HCT116 (cell line): ENCODE measurements at regions not wholly inside any gene's neighbourhood (a gene's known extent, or its start where the extent isn't known, plus 50 kb on each side); places are given as distances from the start of the nearest gene placed in this dataset.

Experiments
- ATAC-seq: fragments of 200-7000 bp; cut with Tn5 transposase; 2 replicates; pipeline ENCODE4 v1.9.1; 2020; ENCODE audit warnings: mild to moderate bottlenecking, moderate library complexity
- BruUV-seq: library from RNA; stranded (reverse); fragments of 400-500 nt; replicated peaks from 2 replicates; lab custom pipeline; 2021; lab: Mats Ljungman, UMichigan
- CTCF ChIA-PET: fragments of 300-600 bp; sonication (Branson Sonifier 250); formaldehyde crosslinking; loops from one replicate; lab custom pipeline; 2021; ENCODE audit warnings: antibody characterized with exemption; lab: Charles Lee
- POLR2A ChIA-PET: fragments of 300-600, 350-600 bp; sonication (Branson Sonifier 250); formaldehyde crosslinking; loops from one replicate; lab custom pipeline; 2021; ENCODE audit warnings: antibody characterized with exemption; lab: Charles Lee
- RAD21 ChIA-PET, 2 experiments: fragments of 300-600 bp; sonication (Branson Sonifier 250); formaldehyde crosslinking; loops; one replicate each; lab custom pipeline; 2023; ENCODE audit warnings: low total read pairs in 2 of 2; ENCODE audit not compliant: uncharacterized antibody in 2 of 2, unreplicated experiment in 2 of 2, low non-redundant PET in 1 of 2; lab: Charles Lee
- DNase-seq: peaks from one replicate; pipeline ENCODE4 v3.0.0-alpha.2; 2010; ENCODE audit warnings: low read depth, low spot score
- H2AFZ ChIP-seq: fragments of 200-600 bp; shearing (Covaris generic), sonication (generic); 2 replicates; pipeline ENCODE4 v1.6.1; 2017; ENCODE audit warnings: low read depth, mixed run types, mixed read lengths, antibody characterized with exemption, low read length; ENCODE audit not compliant: poor library complexity, severe bottlenecking
- H3K27ac ChIP-seq: 2 replicates; pipeline ENCODE4 v1.5.1; 2012; ENCODE audit warnings: low read depth, low read length
- H3K27me3 ChIP-seq: fragments of 200-600 bp; sonication (generic); 2 replicates; pipeline ENCODE4 v1.6.1; 2016; ENCODE audit warnings: mixed run types, low read length, mixed read lengths; ENCODE audit not compliant: insufficient read depth
- H3K36me3 ChIP-seq, 2 experiments: fragments of 200-500 bp in 1 of 2; fragments of 200-600 bp in 1 of 2; sonication (Bioruptor generic) in 1 of 2; sonication (generic) in 1 of 2; 2 replicates each; pipeline versions ENCODE4 v1.5.1 to v1.6.1; 2014 to 2016; ENCODE audit warnings: low read length in 2 of 2, inconsistent platforms in 1 of 2, mixed read lengths in 1 of 2, mixed run types in 1 of 2; ENCODE audit not compliant: insufficient read depth in 2 of 2, control insufficient read depth in 1 of 2
- H3K4me1 ChIP-seq, 2 experiments: fragments of 200-600 bp in 1 of 2; sonication (generic) in 1 of 2; 2 replicates each; pipeline versions ENCODE4 v1.5.1 to v1.6.1; 2012 to 2017; ENCODE audit warnings: low read length in 2 of 2, inconsistent platforms in 1 of 2, mild to moderate bottlenecking in 1 of 2, mixed read lengths in 1 of 2, mixed run types in 1 of 2, moderate library complexity in 1 of 2; ENCODE audit not compliant: insufficient read depth in 2 of 2, control insufficient read depth in 1 of 2
- H3K4me2 ChIP-seq: fragments of 200-600 bp; sonication (generic); 2 replicates; pipeline ENCODE4 v1.6.1; 2017; ENCODE audit warnings: mixed run types, low read length, mixed read lengths
- H3K4me3 ChIP-seq, 2 experiments: fragments of 200-600 bp in 1 of 2; sonication (generic) in 1 of 2; replicated peaks in 1 of 2; 2 replicates each; pipeline ENCODE4 v1.5.1; 2011 to 2016; ENCODE audit warnings: low read length in 2 of 2, control low read depth in 1 of 2, low read depth in 1 of 2, mild to moderate bottlenecking in 1 of 2, mixed read lengths in 1 of 2, mixed run types in 1 of 2
- H3K79me2 ChIP-seq: fragments of 200-600 bp; sonication (generic); 2 replicates; pipeline ENCODE4 v1.6.1; 2017; ENCODE audit warnings: mild to moderate bottlenecking, mixed run types, low read length, moderate library complexity, mixed read lengths; ENCODE audit not compliant: insufficient read depth
- H3K9ac ChIP-seq: fragments of 200-600 bp; sonication (generic); 2 replicates; pipeline ENCODE4 v1.6.1; 2016; ENCODE audit warnings: low read length, mixed read lengths
- H3K9me2 ChIP-seq: fragments of 200-600 bp; sonication (generic), shearing (Covaris generic); 2 replicates; pipeline ENCODE4 v1.6.1; 2017; ENCODE audit warnings: mixed run types, mild to moderate bottlenecking, moderate library complexity; ENCODE audit not compliant: insufficient read depth
- H3K9me3 ChIP-seq, 2 experiments: fragments of 200-500 bp in 1 of 2; fragments of 200-600 bp in 1 of 2; sonication (Bioruptor generic) in 1 of 2; sonication (generic) in 1 of 2; 2 replicates each; pipeline ENCODE4 v1.6.1; 2014 to 2017; ENCODE audit warnings: low read length in 2 of 2, mixed read lengths in 2 of 2, inconsistent platforms in 1 of 2, low read depth in 1 of 2, mild to moderate bottlenecking in 1 of 2, mixed run types in 1 of 2, moderate library complexity in 1 of 2; ENCODE audit not compliant: control insufficient read depth in 1 of 2, insufficient read depth in 1 of 2
- H4K20me1 ChIP-seq: fragments of 200-600 bp; sonication (generic), shearing (Covaris generic); 2 replicates; pipeline ENCODE4 v1.6.1; 2017; ENCODE audit warnings: mixed run types, mild to moderate bottlenecking, moderate library complexity; ENCODE audit not compliant: insufficient read depth
- CBX3 ChIP-seq: IDR thresholded peaks from 2 replicates; pipeline ENCODE4 v1.6.1; 2012; ENCODE audit warnings: low read depth
- CEBPB ChIP-seq: IDR thresholded peaks from 2 replicates; pipeline ENCODE4 v1.6.1; 2012; ENCODE audit warnings: low read depth
- EGR1 ChIP-seq: IDR thresholded peaks from 2 replicates; pipeline ENCODE4 v1.6.1; 2012; ENCODE audit warnings: low read depth
- ELF1 ChIP-seq: IDR thresholded peaks from 2 replicates; pipeline ENCODE4 v1.6.1; 2012; ENCODE audit warnings: low read depth, borderline replicate concordance
- EZH2phosphoT487 ChIP-seq: fragments of 200-600 bp; IDR thresholded peaks from 2 replicates; pipeline ENCODE4 v1.6.1; 2018; ENCODE audit warnings: antibody characterized with exemption, borderline replicate concordance
- FOSL1 ChIP-seq: IDR thresholded peaks from 2 replicates; pipeline ENCODE4 v1.6.1; 2012; ENCODE audit warnings: low read depth
- JUND ChIP-seq: IDR thresholded peaks from 2 replicates; pipeline ENCODE4 v1.6.1; 2012
- MAX ChIP-seq: IDR thresholded peaks from 2 replicates; pipeline ENCODE4 v1.6.1; 2012
- POLR2A ChIP-seq: IDR thresholded peaks from 2 replicates; pipeline ENCODE4 v1.7.0; 2011; ENCODE audit warnings: borderline replicate concordance; ENCODE audit not compliant: insufficient read depth, insufficient read length; ENCODE audit errors: extremely low read depth
- RAD21 ChIP-seq: IDR thresholded peaks from 2 replicates; pipeline ENCODE4 v1.6.1; 2012; ENCODE audit warnings: low read depth, mild to moderate bottlenecking
- SIN3A ChIP-seq: IDR thresholded peaks from 2 replicates; pipeline ENCODE4 v1.6.1; 2012; ENCODE audit warnings: low read depth
- SP1 ChIP-seq: IDR thresholded peaks from 2 replicates; pipeline ENCODE4 v1.6.1; 2012; ENCODE audit warnings: low read depth
- SRF ChIP-seq: IDR thresholded peaks from 2 replicates; pipeline ENCODE4 v1.6.1; 2012; ENCODE audit warnings: low read depth
- TCF7L2 ChIP-seq: IDR thresholded peaks from 2 replicates; pipeline ENCODE4 v1.7.0; 2011; ENCODE audit warnings: borderline replicate concordance, inconsistent platforms; ENCODE audit not compliant: insufficient read depth, insufficient read length; ENCODE audit errors: extremely low read depth
- YY1 ChIP-seq: IDR thresholded peaks from 2 replicates; pipeline ENCODE4 v1.6.1; 2011; ENCODE audit warnings: low read length, low read depth, moderate library complexity, mild to moderate bottlenecking; ENCODE audit not compliant: insufficient replicate concordance; ENCODE audit errors: extremely low read depth
- ZFX ChIP-seq: fragments of 450-650 bp; IDR thresholded peaks from 2 replicates; pipeline ENCODE4 v1.6.1; 2017
- ZNF274 ChIP-seq: fragments of 200-500 bp; sonication (Bioruptor generic); IDR thresholded peaks from 2 replicates; pipeline ENCODE4 v1.6.1; 2014; ENCODE audit warnings: mild to moderate bottlenecking, low read depth, low read length, inconsistent platforms
- intact Hi-C: fragments of 100-400 bp; cut with micrococcal nuclease; formaldehyde crosslinking; loops from 2 replicates; pipeline ENCODE4 v1.10.0; 2022
- TF ChIP-seq, protein P1 (sequence below): IDR thresholded peaks from 2 replicates; pipeline ENCODE4 v1.6.1; 2012; ENCODE audit warnings: low read depth
- TF ChIP-seq, protein P2 (sequence below), 3 experiments: fragments of 200-600 bp in 1 of 3; sonication (generic) in 1 of 3; IDR thresholded peaks in 2 of 3; conservative IDR thresholded peaks in 1 of 3; 2 replicates each; pipeline ENCODE4 v1.5.1; 2012 to 2017; ENCODE audit warnings: low read depth in 2 of 3, low read length in 2 of 3, antibody characterized with exemption in 1 of 3, borderline replicate concordance in 1 of 3, control low read depth in 1 of 3, mild to moderate bottlenecking in 1 of 3, mixed read lengths in 1 of 3, mixed run types in 1 of 3, moderate library complexity in 1 of 3; ENCODE audit not compliant: insufficient read depth in 1 of 3
- TF ChIP-seq, protein P3 (sequence below): IDR thresholded peaks from 2 replicates; pipeline ENCODE4 v1.6.1; 2012

- H3K9me2 ChIP-seq = no peaks in the 10 kb centered on the region
- ATAC-seq (no peak), DNase-seq (no peak)
- H2AFZ ChIP-seq = no peak overlapping the region
- H3K27me3 ChIP-seq = peaks cover 34% of the 10 kb centered on the region
- ChIA-PET CTCF (no interaction called here), RAD21 (no interaction called here), POLR2A (no interaction called here)
- no peak overlapping the region for H3K4me3 ChIP-seq
- H3K79me2 ChIP-seq = no peaks in the 10 kb centered on the region
- intact Hi-C loops = no loop called here
- H4K20me1 ChIP-seq = no peaks in the 10 kb centered on the region
- TF ChIP-seq MAX = no peak
- no peak for TF ChIP-seq ZFX
- no peak for TF ChIP-seq ELF1
- TF ChIP-seq RAD21 = no peak
- TF ChIP-seq SIN3A = no peak
- no peak for TF ChIP-seq FOSL1
- TF ChIP-seq, protein P1, sequence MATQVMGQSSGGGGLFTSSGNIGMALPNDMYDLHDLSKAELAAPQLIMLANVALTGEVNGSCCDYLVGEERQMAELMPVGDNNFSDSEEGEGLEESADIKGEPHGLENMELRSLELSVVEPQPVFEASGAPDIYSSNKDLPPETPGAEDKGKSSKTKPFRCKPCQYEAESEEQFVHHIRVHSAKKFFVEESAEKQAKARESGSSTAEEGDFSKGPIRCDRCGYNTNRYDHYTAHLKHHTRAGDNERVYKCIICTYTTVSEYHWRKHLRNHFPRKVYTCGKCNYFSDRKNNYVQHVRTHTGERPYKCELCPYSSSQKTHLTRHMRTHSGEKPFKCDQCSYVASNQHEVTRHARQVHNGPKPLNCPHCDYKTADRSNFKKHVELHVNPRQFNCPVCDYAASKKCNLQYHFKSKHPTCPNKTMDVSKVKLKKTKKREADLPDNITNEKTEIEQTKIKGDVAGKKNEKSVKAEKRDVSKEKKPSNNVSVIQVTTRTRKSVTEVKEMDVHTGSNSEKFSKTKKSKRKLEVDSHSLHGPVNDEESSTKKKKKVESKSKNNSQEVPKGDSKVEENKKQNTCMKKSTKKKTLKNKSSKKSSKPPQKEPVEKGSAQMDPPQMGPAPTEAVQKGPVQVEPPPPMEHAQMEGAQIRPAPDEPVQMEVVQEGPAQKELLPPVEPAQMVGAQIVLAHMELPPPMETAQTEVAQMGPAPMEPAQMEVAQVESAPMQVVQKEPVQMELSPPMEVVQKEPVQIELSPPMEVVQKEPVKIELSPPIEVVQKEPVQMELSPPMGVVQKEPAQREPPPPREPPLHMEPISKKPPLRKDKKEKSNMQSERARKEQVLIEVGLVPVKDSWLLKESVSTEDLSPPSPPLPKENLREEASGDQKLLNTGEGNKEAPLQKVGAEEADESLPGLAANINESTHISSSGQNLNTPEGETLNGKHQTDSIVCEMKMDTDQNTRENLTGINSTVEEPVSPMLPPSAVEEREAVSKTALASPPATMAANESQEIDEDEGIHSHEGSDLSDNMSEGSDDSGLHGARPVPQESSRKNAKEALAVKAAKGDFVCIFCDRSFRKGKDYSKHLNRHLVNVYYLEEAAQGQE = no peak
- TF ChIP-seq, protein P2, sequence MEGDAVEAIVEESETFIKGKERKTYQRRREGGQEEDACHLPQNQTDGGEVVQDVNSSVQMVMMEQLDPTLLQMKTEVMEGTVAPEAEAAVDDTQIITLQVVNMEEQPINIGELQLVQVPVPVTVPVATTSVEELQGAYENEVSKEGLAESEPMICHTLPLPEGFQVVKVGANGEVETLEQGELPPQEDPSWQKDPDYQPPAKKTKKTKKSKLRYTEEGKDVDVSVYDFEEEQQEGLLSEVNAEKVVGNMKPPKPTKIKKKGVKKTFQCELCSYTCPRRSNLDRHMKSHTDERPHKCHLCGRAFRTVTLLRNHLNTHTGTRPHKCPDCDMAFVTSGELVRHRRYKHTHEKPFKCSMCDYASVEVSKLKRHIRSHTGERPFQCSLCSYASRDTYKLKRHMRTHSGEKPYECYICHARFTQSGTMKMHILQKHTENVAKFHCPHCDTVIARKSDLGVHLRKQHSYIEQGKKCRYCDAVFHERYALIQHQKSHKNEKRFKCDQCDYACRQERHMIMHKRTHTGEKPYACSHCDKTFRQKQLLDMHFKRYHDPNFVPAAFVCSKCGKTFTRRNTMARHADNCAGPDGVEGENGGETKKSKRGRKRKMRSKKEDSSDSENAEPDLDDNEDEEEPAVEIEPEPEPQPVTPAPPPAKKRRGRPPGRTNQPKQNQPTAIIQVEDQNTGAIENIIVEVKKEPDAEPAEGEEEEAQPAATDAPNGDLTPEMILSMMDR (IDR thresholded peaks at IDR 0.05 in 2 of 3, conservative IDR thresholded peaks at IDR 0.05 in 1 of 3; ENCODE audit: borderline replicate concordance in 1 of 3, insufficient read depth in 1 of 3, low read depth in 2 of 3, low read length in 2 of 3) = no peak
- no peak for TF ChIP-seq CEBPB
- TF ChIP-seq EZH2phosphoT487 = no peak
- no peak for TF ChIP-seq TCF7L2
- no peak for TF ChIP-seq SRF
- TF ChIP-seq EGR1 = no peak
- TF ChIP-seq, protein P3, sequence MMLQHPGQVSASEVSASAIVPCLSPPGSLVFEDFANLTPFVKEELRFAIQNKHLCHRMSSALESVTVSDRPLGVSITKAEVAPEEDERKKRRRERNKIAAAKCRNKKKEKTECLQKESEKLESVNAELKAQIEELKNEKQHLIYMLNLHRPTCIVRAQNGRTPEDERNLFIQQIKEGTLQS = no peak
- no peak for TF ChIP-seq JUND
- TF ChIP-seq YY1 = no peak
- TF ChIP-seq CBX3 = no peak
- no peak for TF ChIP-seq POLR2A
- TF ChIP-seq ZNF274 = no peak
- TF ChIP-seq SP1 = no peak
- BruUV-seq = no TSS peak
- H3K36me3 ChIP-seq = no peaks in the 10 kb centered on the region
- no peaks in the 10 kb centered on the region for H3K9me3 ChIP-seq
- H3K4me1 ChIP-seq = peaks cover 0 to 10% of the 10 kb centered on the region in 2 experiments; a peak in 1 of 4 replicates
- H3K27ac ChIP-seq = no peak overlapping the region
- no peak overlapping the region for H3K9ac ChIP-seq
- H3K4me2 ChIP-seq = no peak overlapping the region
These were observed 105.1 kb upstream of the HS6ST1 start for GRCh38 chr2:128423788-128424165.
